Panc1 (cell line): ENCODE measurements at regions not wholly inside any gene's neighbourhood (a gene's known extent, or its start where the extent isn't known, plus 50 kb on each side); places are given as distances from the start of the nearest gene placed in this dataset.

Experiments
- ATAC-seq: fragments of 200-7000 bp; cut with Tn5 transposase; 2 replicates; pipeline ENCODE4 v1.9.1; 2020; ENCODE audit warnings: mild to moderate bottlenecking, moderate library complexity
- BruUV-seq: library from RNA; stranded (reverse); fragments of 400-500 nt; replicated peaks from 2 replicates; lab custom pipeline; 2021; lab: Mats Ljungman, UMichigan
- CTCF ChIA-PET: fragments of 300-600 bp; sonication (Branson Sonifier 250); formaldehyde crosslinking; loops from one replicate; lab custom pipeline; 2022; ENCODE audit warnings: antibody characterized with exemption; lab: Charles Lee
- POLR2A ChIA-PET: fragments of 300-600 bp; sonication (Branson Sonifier 250); formaldehyde crosslinking; loops from one replicate; lab custom pipeline; 2022; ENCODE audit warnings: antibody characterized with exemption; lab: Charles Lee
- DNase-seq: peaks from one replicate; pipeline ENCODE4 v3.0.0-alpha.2; 2010; ENCODE audit warnings: low read depth, low spot score
- H3K27ac ChIP-seq: 2 replicates; pipeline ENCODE4 v1.5.1; 2011; ENCODE audit warnings: mild to moderate bottlenecking, low read length, inconsistent platforms
- H3K27me3 ChIP-seq: fragments of 200-500 bp; sonication (Bioruptor generic); 2 replicates; pipeline ENCODE4 v1.6.0; 2014; ENCODE audit warnings: low read length, inconsistent platforms; ENCODE audit not compliant: control insufficient read depth, insufficient read depth
- H3K36me3 ChIP-seq: fragments of 200-500 bp; sonication (Bioruptor generic); 2 replicates; pipeline ENCODE4 v1.5.1; 2014; ENCODE audit warnings: inconsistent platforms, mild to moderate bottlenecking, low read length, moderate library complexity; ENCODE audit not compliant: control insufficient read depth, insufficient read depth
- H3K4me1 ChIP-seq: 2 replicates; pipeline ENCODE4 v1.5.1; 2011; ENCODE audit warnings: inconsistent platforms, mild to moderate bottlenecking, low read length, moderate library complexity; ENCODE audit not compliant: control insufficient read depth, insufficient read depth
- H3K4me3 ChIP-seq, 2 experiments: 2 replicates each; pipeline ENCODE4 v1.5.1; 2011 to 2012; ENCODE audit warnings: low read depth in 2 of 2, low read length in 2 of 2, mild to moderate bottlenecking in 2 of 2, inconsistent platforms in 1 of 2, moderate library complexity in 1 of 2
- H3K9me3 ChIP-seq: fragments of 200-500 bp; sonication (Bioruptor generic); 2 replicates; pipeline ENCODE4 v1.5.1; 2014; ENCODE audit warnings: low read depth, mild to moderate bottlenecking, inconsistent platforms, low read length, moderate library complexity; ENCODE audit not compliant: control insufficient read depth, insufficient read depth
- CTCF ChIP-seq: fragments of 450-650 bp; IDR thresholded peaks from 2 replicates; pipeline ENCODE4 v1.5.1; 2017; ENCODE audit warnings: mild to moderate bottlenecking
- POLR2AphosphoS5 ChIP-seq: IDR thresholded peaks from 2 replicates; pipeline ENCODE4 v1.6.1; 2012; ENCODE audit warnings: mild to moderate bottlenecking, low read depth, low read length, moderate library complexity
- REST ChIP-seq, 2 experiments: IDR thresholded peaks; 2 replicates each; pipeline ENCODE4 v1.6.1; 2011 to 2012; ENCODE audit warnings: low read depth in 2 of 2, control low read depth in 1 of 2, low read length in 1 of 2, mild to moderate bottlenecking in 1 of 2, moderate library complexity in 1 of 2; ENCODE audit not compliant: insufficient read depth in 1 of 2
- SIN3A ChIP-seq: IDR thresholded peaks from 2 replicates; pipeline ENCODE4 v1.6.1; 2012; ENCODE audit warnings: low read depth, mild to moderate bottlenecking, low read length, moderate library complexity, borderline replicate concordance; ENCODE audit not compliant: insufficient read depth
- TCF7L2 ChIP-seq: IDR thresholded peaks from 2 replicates; pipeline ENCODE4 v1.6.1; 2011; ENCODE audit warnings: mild to moderate bottlenecking, low read depth, low read length, inconsistent platforms
- in situ Hi-C: cut with HindIII; loops from 2 replicates; pipeline ENCODE4 v1.10.0; 2016; ENCODE audit warnings: low sequenced_read_pairs, low pct_unique_long_range_greater_than_20kb
- intact Hi-C: fragments of 100-400 bp; cut with micrococcal nuclease; formaldehyde crosslinking; loops from one replicate; pipeline ENCODE4 v1.10.0; 2022; ENCODE audit not compliant: unreplicated experiment

GRCh38 chr1:193973428-193973827, 787.0 kb upstream of the B3GALT2 start:
- Histone ChIP-seq H3K36me3 (no peaks in the 10 kb centered on the region), H3K9me3 (no peaks in the 10 kb centered on the region), H3K27ac (no peak overlapping the region), H3K27me3 (no peaks in the 10 kb centered on the region), H3K4me1 (no peaks in the 10 kb centered on the region), H3K4me3 (no peak overlapping the region)
- CTCF ChIA-PET = no interaction called here
- intact Hi-C loops (no loop called here), in situ Hi-C loops (no loop called here)
- TF ChIP-seq TCF7L2 (no peak), SIN3A (no peak), REST (IDR thresholded peaks at IDR 0.05; ENCODE audit: insufficient read depth in 1 of 2, low read depth in 2 of 2, low read length in 1 of 2) (no peak), POLR2AphosphoS5 (no peak), CTCF (no peak)
- DNase-seq (no peak), ATAC-seq (no peak)
- no TSS peak for BruUV-seq
- POLR2A ChIA-PET = no interaction called here

- intact Hi-C loops = no loop called here
- ChIA-PET POLR2A (no interaction called here), CTCF (no interaction called here)
- no peaks in the 10 kb centered on the region for H3K36me3 ChIP-seq
- ATAC-seq (no peak), DNase-seq (no peak)
- BruUV-seq = no TSS peak
- no peak overlapping the region for H3K27ac ChIP-seq
- TF ChIP-seq CTCF = no peak
- no peak for TF ChIP-seq SIN3A
- TF ChIP-seq POLR2AphosphoS5 = no peak
- TF ChIP-seq REST (IDR thresholded peaks at IDR 0.05; ENCODE audit: insufficient read depth in 1 of 2, low read depth in 2 of 2, low read length in 1 of 2) = no peak
- TF ChIP-seq TCF7L2 = no peak
- no peaks in the 10 kb centered on the region for H3K27me3 ChIP-seq
- no peak overlapping the region for H3K4me3 ChIP-seq
- H3K4me1 ChIP-seq = no peaks in the 10 kb centered on the region
- no peaks in the 10 kb centered on the region for H3K9me3 ChIP-seq
- in situ Hi-C loops = no loop called here
These were observed 785.2 kb upstream of the B3GALT2 start for GRCh38 chr1:193971595-193971994.
